ENCODE measurements at regions not wholly inside any gene's neighbourhood (a gene's known extent, or its start where the extent isn't known, plus 50 kb on each side); places are given as distances from the start of the nearest gene placed in this dataset.

DNA sequence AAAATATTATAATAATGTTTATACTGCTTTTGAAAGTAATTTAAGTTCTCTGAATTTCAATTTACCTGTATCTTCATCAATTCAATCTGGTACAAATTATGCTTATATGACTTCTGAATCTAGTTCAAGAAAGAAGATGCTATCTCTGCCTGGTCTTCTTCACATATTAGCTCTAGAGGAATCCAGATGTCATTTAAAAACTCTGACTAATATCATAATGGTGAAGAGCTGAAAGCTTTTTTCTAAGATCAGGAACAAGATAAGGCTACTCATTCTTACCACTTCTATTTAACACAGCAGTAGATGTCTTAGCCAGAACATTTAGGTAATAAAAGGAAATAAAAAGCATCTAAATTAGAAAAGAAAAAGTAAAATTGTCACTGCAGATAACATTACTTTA lies 636.1 kb downstream of the ARAP2 start:
- Histone ChIP-seq H3K27ac (no peak overlapping the region), H2AFZ (no peak overlapping the region), H4K20me1 (ENCODE audit: insufficient read depth) (no peaks in the 10 kb centered on the region), H3K4me3 (no peak overlapping the region), H3K4me2 (ENCODE audit: unreplicated experiment) (no peak overlapping the region), H3K9me3 (ENCODE audit: low read depth) (no peaks in the 10 kb centered on the region), H3K27me3 (replicated peaks; ENCODE audit: insufficient read depth) (no peaks in the 10 kb centered on the region), H3K79me2 (ENCODE audit: insufficient read depth) (no peaks in the 10 kb centered on the region), H3F3A (ENCODE audit: insufficient read depth) (no peaks in the 10 kb centered on the region), H3K9me2 (ENCODE audit: insufficient read depth) (no peaks in the 10 kb centered on the region), H3K4me1 (ENCODE audit: insufficient read depth) (no peaks in the 10 kb centered on the region), H3K36me3 (ENCODE audit: low read depth) (no peaks in the 10 kb centered on the region), H3K9ac (no peak overlapping the region)
- no peak for DNase-seq
- TF ChIP-seq EZH2phosphoT487 (IDR thresholded peaks at IDR 0.05; ENCODE audit: insufficient read depth, low read depth) (no peak), EZH2 (IDR thresholded peaks at IDR 0.05; ENCODE audit: insufficient read depth, poor library complexity, severe bottlenecking) (no peak)
- in situ Hi-C loops (cut with MboI): no loop called here

GRCh38 chr4:35614120-35614519 lies 630.2 kb downstream of the ARAP2 start:
- Histone ChIP-seq H3K36me3 (ENCODE audit: low read depth) (no peaks in the 10 kb centered on the region), H3K9me3 (ENCODE audit: low read depth) (peaks cover 5% of the 10 kb centered on the region), H3K27me3 (replicated peaks; ENCODE audit: insufficient read depth) (no peaks in the 10 kb centered on the region), H3K4me1 (ENCODE audit: insufficient read depth) (no peaks in the 10 kb centered on the region), H3K9ac (no peak overlapping the region), H3K79me2 (ENCODE audit: insufficient read depth) (no peaks in the 10 kb centered on the region), H3K9me2 (ENCODE audit: insufficient read depth) (no peaks in the 10 kb centered on the region), H4K20me1 (ENCODE audit: insufficient read depth) (no peaks in the 10 kb centered on the region), H3K4me3 (no peak overlapping the region), H3F3A (ENCODE audit: insufficient read depth) (no peaks in the 10 kb centered on the region), H3K27ac (no peak overlapping the region), H2AFZ (no peak overlapping the region), H3K4me2 (ENCODE audit: unreplicated experiment) (no peak overlapping the region)
- no peak for TF ChIP-seq EZH2phosphoT487 (IDR thresholded peaks at IDR 0.05; ENCODE audit: insufficient read depth, low read depth)
- no peak for TF ChIP-seq EZH2 (IDR thresholded peaks at IDR 0.05; ENCODE audit: insufficient read depth, poor library complexity, severe bottlenecking)
- in situ Hi-C loops (cut with MboI): no loop called here
- WGBS, 2 experiments (ENCODE audit: low coverage in 1 of 2, low lambda C conversion rate in 2 of 2, missing lambda C conversion rate in 2 of 2): 13 to 27% methylated on average over 2 of the region's 2 CpGs
- DNase-seq: no peak

- Histone ChIP-seq H3K4me3 (no peak overlapping the region), H3K9ac (no peak overlapping the region), H3K4me2 (ENCODE audit: unreplicated experiment) (no peak overlapping the region), H3K9me2 (ENCODE audit: insufficient read depth) (no peaks in the 10 kb centered on the region; the same call in 1 of the 2 replicates), H3K27ac (no peak overlapping the region), H3K79me2 (ENCODE audit: insufficient read depth) (no peaks in the 10 kb centered on the region), H3F3A (ENCODE audit: insufficient read depth) (no peaks in the 10 kb centered on the region), H2AFZ (no peak overlapping the region), H4K20me1 (ENCODE audit: insufficient read depth) (no peaks in the 10 kb centered on the region), H3K4me1 (ENCODE audit: insufficient read depth) (no peaks in the 10 kb centered on the region), H3K9me3 (ENCODE audit: low read depth) (no peaks in the 10 kb centered on the region), H3K27me3 (replicated peaks; ENCODE audit: insufficient read depth) (no peaks in the 10 kb centered on the region), H3K36me3 (ENCODE audit: low read depth) (no peaks in the 10 kb centered on the region)
- no peak for DNase-seq
- in situ Hi-C loops (cut with MboI): no loop called here
- WGBS, 2 experiments (ENCODE audit: low coverage in 1 of 2, low lambda C conversion rate in 2 of 2, missing lambda C conversion rate in 2 of 2): 7 to 13% methylated on average over 3 of the region's 3 CpGs
- no peak for TF ChIP-seq EZH2phosphoT487 (IDR thresholded peaks at IDR 0.05; ENCODE audit: insufficient read depth, low read depth)
- no peak for TF ChIP-seq EZH2 (IDR thresholded peaks at IDR 0.05; ENCODE audit: insufficient read depth, poor library complexity, severe bottlenecking)
Measured at GRCh38 chr4:35639929-35640328, 604.4 kb downstream of the ARAP2 start.

DNA sequence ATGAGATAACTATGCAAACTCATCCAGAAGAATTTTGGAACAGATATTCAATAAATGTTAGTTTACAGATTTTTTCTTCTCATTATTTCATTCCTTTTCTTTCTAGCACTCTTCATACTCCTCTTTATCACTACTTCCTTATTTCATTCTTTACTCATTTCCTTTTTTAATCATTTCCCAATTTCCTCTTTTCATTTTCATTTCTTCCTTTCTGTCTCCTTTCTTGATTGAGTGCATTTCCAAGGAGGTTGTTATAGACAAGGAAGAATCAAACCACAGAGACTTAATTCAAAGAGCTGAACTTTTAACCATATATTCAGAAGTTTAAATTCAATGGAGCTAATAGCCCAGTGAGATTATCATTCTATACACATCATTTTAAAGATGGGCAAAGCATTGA lies 600.7 kb downstream of the ARAP2 start:
- no peak for TF ChIP-seq EZH2 (IDR thresholded peaks at IDR 0.05; ENCODE audit: insufficient read depth, poor library complexity, severe bottlenecking)
- TF ChIP-seq EZH2phosphoT487 (IDR thresholded peaks at IDR 0.05; ENCODE audit: insufficient read depth, low read depth): no peak
- Histone ChIP-seq H3K9me3 (ENCODE audit: low read depth) (no peaks in the 10 kb centered on the region), H3K36me3 (ENCODE audit: low read depth) (no peaks in the 10 kb centered on the region), H3K4me2 (ENCODE audit: unreplicated experiment) (no peak overlapping the region), H3K79me2 (ENCODE audit: insufficient read depth) (no peaks in the 10 kb centered on the region), H3K4me3 (no peak overlapping the region), H2AFZ (no peak overlapping the region), H3F3A (ENCODE audit: insufficient read depth) (no peaks in the 10 kb centered on the region), H3K27ac (no peak overlapping the region), H4K20me1 (ENCODE audit: insufficient read depth) (no peaks in the 10 kb centered on the region), H3K27me3 (replicated peaks; ENCODE audit: insufficient read depth) (no peaks in the 10 kb centered on the region), H3K9ac (no peak overlapping the region), H3K4me1 (ENCODE audit: insufficient read depth) (no peaks in the 10 kb centered on the region), H3K9me2 (ENCODE audit: insufficient read depth) (no peaks in the 10 kb centered on the region; the same call in 1 of the 2 replicates)
- DNase-seq: no peak
- in situ Hi-C loops (cut with MboI): no loop called here

DNA sequence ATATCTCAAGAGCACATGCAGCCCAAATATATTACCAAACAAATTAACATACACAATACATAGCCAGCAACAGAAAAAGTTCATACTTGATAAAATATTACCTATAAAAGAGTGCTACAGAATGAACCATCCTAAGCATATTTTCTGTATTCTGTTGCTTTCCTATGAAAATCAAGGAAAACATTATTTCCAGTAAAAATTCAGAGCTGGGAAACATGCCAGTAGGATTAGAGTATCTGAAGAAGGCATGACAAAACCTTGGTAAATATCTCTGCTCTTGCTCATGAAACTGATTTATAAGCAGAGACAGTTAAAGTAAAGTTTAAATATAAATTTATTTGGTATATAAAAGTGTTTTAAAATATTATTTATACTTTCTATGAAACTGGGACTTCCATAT lies 599.7 kb downstream of the ARAP2 start:
- H3K9ac ChIP-seq: no peak overlapping the region
- TF ChIP-seq EZH2phosphoT487 (IDR thresholded peaks at IDR 0.05; ENCODE audit: insufficient read depth, low read depth) (no peak), EZH2 (IDR thresholded peaks at IDR 0.05; ENCODE audit: insufficient read depth, poor library complexity, severe bottlenecking) (no peak)
- no peaks in the 10 kb centered on the region; the same call in 1 of the 2 replicates for H3K9me2 ChIP-seq (ENCODE audit: insufficient read depth)
- H3K4me1 ChIP-seq (ENCODE audit: insufficient read depth): no peaks in the 10 kb centered on the region
- H3K9me3 ChIP-seq (ENCODE audit: low read depth): no peaks in the 10 kb centered on the region
- H2AFZ ChIP-seq: no peak overlapping the region
- no peak overlapping the region for H3K4me3 ChIP-seq
- H4K20me1 ChIP-seq (ENCODE audit: insufficient read depth): no peaks in the 10 kb centered on the region
- H3F3A ChIP-seq (ENCODE audit: insufficient read depth): no peaks in the 10 kb centered on the region
- DNase-seq: no peak
- H3K27me3 ChIP-seq (replicated peaks; ENCODE audit: insufficient read depth): no peaks in the 10 kb centered on the region
- in situ Hi-C loops (cut with MboI): no loop called here
- H3K36me3 ChIP-seq (ENCODE audit: low read depth): no peaks in the 10 kb centered on the region
- H3K27ac ChIP-seq: no peak overlapping the region
- no peaks in the 10 kb centered on the region for H3K79me2 ChIP-seq (ENCODE audit: insufficient read depth)
- H3K4me2 ChIP-seq (ENCODE audit: unreplicated experiment): no peak overlapping the region
